Suprapubic skin (tissue), 4 donors: ENCODE measurements at regions not wholly inside any gene's neighbourhood (a gene's known extent, or its start where the extent isn't known, plus 50 kb on each side); places are given as distances from the start of the nearest gene placed in this dataset.

Experiments
- EP300 ChIP-seq: sonication (generic); formaldehyde crosslinking; IDR thresholded peaks from one replicate; pipeline ENCODE4 v1.6.1; 2017; ENCODE audit warnings: antibody characterized with exemption
- POLR2AphosphoS5 ChIP-seq, 3 donors: sonication (generic); formaldehyde crosslinking; IDR thresholded peaks; one replicate each; pipeline ENCODE4 v1.6.1; 2017; ENCODE audit warnings: antibody characterized with exemption in 3 of 3
- TF ChIP-seq, protein P1 (sequence below), 2 donors: fragments of 200-600 bp in 1 of 2; fragments of 450-650 bp in 1 of 2; sonication (generic) in 1 of 2; IDR thresholded peaks; one replicate each; pipeline ENCODE4 v1.5.1; 2016 to 2019; ENCODE audit warnings: antibody characterized with exemption in 2 of 2, mild to moderate bottlenecking in 1 of 2, moderate library complexity in 1 of 2

DNA sequence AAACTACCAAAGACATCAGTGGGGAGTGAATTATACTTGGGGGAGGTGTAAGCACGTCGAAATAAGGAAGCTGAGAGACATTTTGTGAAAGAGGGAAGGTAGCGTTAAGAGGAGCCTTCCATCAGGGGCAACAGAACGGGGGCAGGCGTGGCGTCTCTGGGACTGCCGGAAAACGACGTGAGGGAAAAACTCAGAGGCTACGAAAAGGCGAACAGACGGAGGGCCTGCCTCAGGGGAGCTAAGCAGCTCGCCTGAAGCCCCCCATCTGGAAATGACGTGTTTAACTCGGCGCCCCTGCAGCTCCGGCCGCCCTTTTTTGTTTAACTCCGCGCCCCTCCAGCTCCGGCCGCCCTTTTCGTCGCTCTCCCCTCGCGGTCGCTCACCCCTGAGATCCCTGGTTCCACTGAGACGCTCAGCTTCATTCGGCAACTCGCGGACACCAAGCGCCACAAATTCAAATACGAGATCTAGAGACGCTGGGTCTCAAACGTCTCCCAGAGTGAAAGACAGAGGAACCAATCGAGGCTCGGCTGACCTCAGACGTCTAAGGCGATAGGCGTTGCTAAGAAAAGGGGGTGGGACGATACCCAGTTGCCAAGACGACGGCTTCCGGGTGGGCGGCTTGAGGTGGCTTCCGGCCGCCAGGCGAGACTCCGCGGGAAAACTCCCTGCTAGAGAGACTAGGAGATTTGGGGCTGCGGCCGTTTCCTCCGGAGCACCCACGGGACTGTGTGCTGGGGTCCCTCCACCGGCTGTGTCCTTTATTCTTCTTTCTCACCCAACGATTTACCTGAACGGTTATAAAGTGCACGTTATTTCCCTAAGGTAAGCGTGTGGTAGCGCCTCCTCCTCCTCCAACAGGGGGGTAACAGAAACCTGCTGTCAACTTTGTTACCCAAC is 383.2 kb downstream of the ZFHX3 start:
- TF ChIP-seq EP300 = no peak
- TF ChIP-seq, protein P1, sequence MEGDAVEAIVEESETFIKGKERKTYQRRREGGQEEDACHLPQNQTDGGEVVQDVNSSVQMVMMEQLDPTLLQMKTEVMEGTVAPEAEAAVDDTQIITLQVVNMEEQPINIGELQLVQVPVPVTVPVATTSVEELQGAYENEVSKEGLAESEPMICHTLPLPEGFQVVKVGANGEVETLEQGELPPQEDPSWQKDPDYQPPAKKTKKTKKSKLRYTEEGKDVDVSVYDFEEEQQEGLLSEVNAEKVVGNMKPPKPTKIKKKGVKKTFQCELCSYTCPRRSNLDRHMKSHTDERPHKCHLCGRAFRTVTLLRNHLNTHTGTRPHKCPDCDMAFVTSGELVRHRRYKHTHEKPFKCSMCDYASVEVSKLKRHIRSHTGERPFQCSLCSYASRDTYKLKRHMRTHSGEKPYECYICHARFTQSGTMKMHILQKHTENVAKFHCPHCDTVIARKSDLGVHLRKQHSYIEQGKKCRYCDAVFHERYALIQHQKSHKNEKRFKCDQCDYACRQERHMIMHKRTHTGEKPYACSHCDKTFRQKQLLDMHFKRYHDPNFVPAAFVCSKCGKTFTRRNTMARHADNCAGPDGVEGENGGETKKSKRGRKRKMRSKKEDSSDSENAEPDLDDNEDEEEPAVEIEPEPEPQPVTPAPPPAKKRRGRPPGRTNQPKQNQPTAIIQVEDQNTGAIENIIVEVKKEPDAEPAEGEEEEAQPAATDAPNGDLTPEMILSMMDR (IDR thresholded peaks at IDR 0.05) = no peak
- TF ChIP-seq POLR2AphosphoS5 (IDR thresholded peaks at IDR 0.05) = no peak
